ENCODE measurements at regions not wholly inside any gene's neighbourhood (a gene's known extent, or its start where the extent isn't known, plus 50 kb on each side); places are given as distances from the start of the nearest gene placed in this dataset.

DNA sequence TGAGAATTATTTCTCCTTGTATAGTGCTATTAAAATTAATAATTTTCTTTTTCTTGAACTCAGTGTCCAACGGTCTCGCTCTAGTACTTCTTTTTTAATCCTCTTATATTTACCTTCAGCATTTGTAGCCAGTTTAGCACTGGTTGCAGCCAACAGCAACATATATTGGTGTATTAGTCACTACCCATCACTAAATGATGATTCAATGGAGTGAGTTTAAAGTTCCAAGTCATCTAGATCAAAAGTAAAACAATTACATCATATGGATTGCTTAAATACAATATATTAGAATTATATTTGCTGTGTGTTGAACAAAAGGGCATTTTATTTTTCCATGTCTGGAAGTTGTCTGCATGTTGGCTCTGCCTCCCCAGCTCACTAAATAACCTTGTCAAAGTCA, 591.8 kb downstream of the ADGRL2 start:
- TF ChIP-seq CTCF (IDR thresholded peaks at IDR 0.05) (no peak), POLR2A (IDR thresholded peaks at IDR 0.05) (no peak)
